Astrocyte (in vitro differentiated cells and primary cell): ENCODE measurements at regions not wholly inside any gene's neighbourhood (a gene's known extent, or its start where the extent isn't known, plus 50 kb on each side); places are given as distances from the start of the nearest gene placed in this dataset.

Experiments used
- DNase-seq: peaks from one replicate; pipeline ENCODE4 v3.0.0-alpha.2; 2010; ENCODE audit warnings: low read depth
- FAIRE-seq: peaks from 2 replicates; lab custom pipeline; 2011; peaks lifted over from hg19 to GRCh38; lab: Jason Lieb, UNC
- H2AFZ ChIP-seq: 2 replicates; pipeline ENCODE4 v1.6.0; 2012; ENCODE audit warnings: low read depth, low read length, inconsistent platforms
- H3K27ac ChIP-seq: 2 replicates; pipeline ENCODE4 v1.5.1; 2011; ENCODE audit warnings: low read depth, low read length, inconsistent platforms
- H3K27me3 ChIP-seq: 2 replicates; pipeline ENCODE4 v1.6.0; 2011; ENCODE audit warnings: low read length, inconsistent platforms; ENCODE audit not compliant: insufficient read depth
- H3K36me3 ChIP-seq: 2 replicates; pipeline ENCODE4 v1.5.1; 2011; ENCODE audit warnings: low read length, inconsistent platforms; ENCODE audit not compliant: insufficient read depth
- H3K4me1 ChIP-seq: 2 replicates; pipeline ENCODE4 v1.5.1; 2011; ENCODE audit warnings: low read length, inconsistent platforms; ENCODE audit not compliant: insufficient read depth
- H3K4me2 ChIP-seq: 2 replicates; pipeline ENCODE4 v1.6.0; 2012; ENCODE audit warnings: low read length, inconsistent platforms
- H3K4me3 ChIP-seq: 2 replicates; pipeline ENCODE4 v1.5.1; 2011; ENCODE audit warnings: low read depth, mild to moderate bottlenecking, low read length, inconsistent platforms; ENCODE audit not compliant: insufficient read depth
- H3K79me2 ChIP-seq: 2 replicates; pipeline ENCODE4 v1.6.0; 2012; ENCODE audit warnings: mild to moderate bottlenecking, low read length, inconsistent platforms; ENCODE audit not compliant: insufficient read depth
- H3K9ac ChIP-seq: 2 replicates; pipeline ENCODE4 v1.6.0; 2012; ENCODE audit warnings: mild to moderate bottlenecking, low read length, inconsistent platforms
- H3K9me3 ChIP-seq: 2 replicates; pipeline ENCODE4 v1.5.1; 2012; ENCODE audit warnings: low read depth, mild to moderate bottlenecking, low read length, inconsistent platforms; ENCODE audit not compliant: insufficient read depth
- H4K20me1 ChIP-seq: 2 replicates; pipeline ENCODE4 v1.6.0; 2012; ENCODE audit warnings: low read length, inconsistent platforms; ENCODE audit not compliant: insufficient read depth
- H3K27ac Mint-ChIP-seq: one replicate; pipeline ENCODE4 v1.8.0; 2021; ENCODE audit warnings: mild to moderate bottlenecking, mixed read lengths; ENCODE audit not compliant: unreplicated experiment
- H3K27me3 Mint-ChIP-seq: one replicate; pipeline ENCODE4 v1.8.0; 2021; ENCODE audit warnings: low read depth, mixed read lengths; ENCODE audit not compliant: unreplicated experiment
- H3K36me3 Mint-ChIP-seq: one replicate; pipeline ENCODE4 v1.8.0; 2021; ENCODE audit warnings: low read depth, mixed read lengths; ENCODE audit not compliant: unreplicated experiment
- H3K4me1 Mint-ChIP-seq: one replicate; pipeline ENCODE4 v1.8.0; 2021; ENCODE audit warnings: low read depth, mixed read lengths; ENCODE audit not compliant: unreplicated experiment
- H3K4me3 Mint-ChIP-seq: one replicate; pipeline ENCODE4 v1.8.0; 2021; ENCODE audit warnings: mild to moderate bottlenecking, moderate library complexity, mixed read lengths; ENCODE audit not compliant: unreplicated experiment
- H3K9me3 Mint-ChIP-seq: one replicate; pipeline ENCODE4 v1.8.0; 2021; ENCODE audit warnings: mild to moderate bottlenecking, mixed read lengths; ENCODE audit not compliant: unreplicated experiment
- CTCF ChIP-seq: IDR thresholded peaks from 2 replicates; pipeline ENCODE4 v1.5.1; 2011; ENCODE audit warnings: low read depth, mild to moderate bottlenecking, inconsistent platforms, low read length, moderate library complexity; ENCODE audit not compliant: insufficient read depth
- EZH2 ChIP-seq: IDR thresholded peaks from 2 replicates; pipeline ENCODE4 v1.6.1; 2012; ENCODE audit warnings: mild to moderate bottlenecking, low read length, inconsistent platforms; ENCODE audit not compliant: insufficient read depth

- no peak overlapping the region for H3K4me2 ChIP-seq
- Mint-ChIP-seq H3K36me3 (no peaks in the 10 kb centered on the region), H3K4me1 (no peaks in the 10 kb centered on the region), H3K27me3 (no peaks in the 10 kb centered on the region), H3K9me3 (no peaks in the 10 kb centered on the region), H3K4me3 (no peak overlapping the region), H3K27ac (no peak overlapping the region)
- H3K27ac ChIP-seq: no peak overlapping the region
- H2AFZ ChIP-seq: no peak overlapping the region
- no peaks in the 10 kb centered on the region for H3K9me3 ChIP-seq
- TF ChIP-seq EZH2: no peak
- no peak for TF ChIP-seq CTCF
- H3K27me3 ChIP-seq: no peaks in the 10 kb centered on the region
- H3K79me2 ChIP-seq: no peaks in the 10 kb centered on the region
- no peaks in the 10 kb centered on the region for H3K36me3 ChIP-seq
- FAIRE-seq: no peak
- H3K9ac ChIP-seq: no peak overlapping the region
- H3K4me3 ChIP-seq: no peak overlapping the region
- no peaks in the 10 kb centered on the region for H4K20me1 ChIP-seq
- no peak for DNase-seq
- no peaks in the 10 kb centered on the region for H3K4me1 ChIP-seq
Measured at GRCh38 chr16:62424206-62424605, 388.0 kb upstream of the CDH8 start.

GRCh38 chr16:62408760-62409159 lies 372.5 kb upstream of the CDH8 start:
- Histone ChIP-seq H3K9me3 (no peaks in the 10 kb centered on the region), H3K9ac (no peak overlapping the region), H3K27ac (no peak overlapping the region), H4K20me1 (no peaks in the 10 kb centered on the region), H3K4me1 (no peaks in the 10 kb centered on the region), H3K4me3 (no peak overlapping the region), H3K4me2 (no peak overlapping the region), H3K79me2 (no peaks in the 10 kb centered on the region), H3K36me3 (no peaks in the 10 kb centered on the region), H3K27me3 (no peaks in the 10 kb centered on the region), H2AFZ (no peak overlapping the region)
- FAIRE-seq: no peak
- Mint-ChIP-seq H3K4me1 (no peaks in the 10 kb centered on the region), H3K27ac (no peak overlapping the region), H3K36me3 (no peaks in the 10 kb centered on the region), H3K9me3 (no peaks in the 10 kb centered on the region), H3K27me3 (no peaks in the 10 kb centered on the region), H3K4me3 (no peak overlapping the region)
- TF ChIP-seq EZH2 (no peak), CTCF (no peak)
- DNase-seq: no peak

DNA sequence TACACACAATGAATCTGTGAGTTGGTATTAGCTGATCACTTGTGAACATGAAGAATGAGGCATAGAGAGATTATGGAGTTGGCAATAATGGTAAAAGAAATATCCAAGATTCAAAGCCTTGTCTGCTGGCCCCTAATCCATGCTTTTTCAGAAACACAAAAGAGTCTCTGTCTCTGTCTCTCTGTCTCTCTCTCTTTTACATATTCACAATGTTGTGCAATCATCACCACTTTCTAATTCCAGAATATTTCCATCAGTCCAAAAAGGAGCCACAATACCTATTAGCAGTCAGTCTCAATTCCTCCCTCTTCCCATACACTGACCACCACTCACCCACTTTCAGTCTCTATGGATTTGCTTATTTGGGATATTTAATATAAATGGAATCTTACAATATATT lies 370.1 kb upstream of the CDH8 start:
- Histone ChIP-seq H3K4me3 (no peak overlapping the region), H3K4me1 (no peaks in the 10 kb centered on the region), H3K36me3 (no peaks in the 10 kb centered on the region), H3K4me2 (no peak overlapping the region), H3K9me3 (no peaks in the 10 kb centered on the region), H3K9ac (no peak overlapping the region), H3K27ac (no peak overlapping the region), H2AFZ (no peak overlapping the region), H4K20me1 (no peaks in the 10 kb centered on the region), H3K27me3 (no peaks in the 10 kb centered on the region), H3K79me2 (no peaks in the 10 kb centered on the region)
- Mint-ChIP-seq H3K4me3 (no peak overlapping the region), H3K9me3 (no peaks in the 10 kb centered on the region), H3K27me3 (no peaks in the 10 kb centered on the region), H3K4me1 (no peaks in the 10 kb centered on the region), H3K36me3 (no peaks in the 10 kb centered on the region), H3K27ac (no peak overlapping the region)
- no peak for DNase-seq
- TF ChIP-seq EZH2 (no peak), CTCF (no peak)
- no peak for FAIRE-seq
